H1 (cell line): ENCODE measurements at regions not wholly inside any gene's neighbourhood (a gene's known extent, or its start where the extent isn't known, plus 50 kb on each side); places are given as distances from the start of the nearest gene placed in this dataset.

Experiments used
- CTCF ChIA-PET: fragments of 300-600 bp; sonication (Branson Sonifier 250); formaldehyde crosslinking; loops from one replicate; lab custom pipeline; 2021; ENCODE audit not compliant: partially characterized antibody; lab: Charles Lee
- POLR2A ChIA-PET: fragments of 300-600 bp; sonication (Branson Sonifier 250); formaldehyde crosslinking; loops from one replicate; lab custom pipeline; 2021; ENCODE audit warnings: inconsistent platforms; ENCODE audit not compliant: partially characterized antibody; lab: Charles Lee
- DNase-seq, 2 experiments: peaks; one replicate each; pipeline versions ENCODE4 v3.0.0 to v3.0.0-alpha.2; 2010 to 2022; ENCODE audit warnings: low spot score in 2 of 2, low read depth in 1 of 2, mixed read lengths in 1 of 2
- FAIRE-seq: peaks from 2 replicates; lab custom pipeline; 2011; peaks lifted over from hg19 to GRCh38; lab: Jason Lieb, UNC
- H2AFZ ChIP-seq: 2 replicates; pipeline ENCODE4 v1.8.1; 2012; ENCODE audit warnings: low read length, inconsistent platforms
- H2AK5ac ChIP-seq: 2 replicates; pipeline ENCODE4 v1.6.1; 2013; ENCODE audit warnings: low read depth, low read length
- H2BK120ac ChIP-seq: replicated peaks from 2 replicates; pipeline ENCODE3; 2013; ENCODE audit warnings: low read depth, low read length, inconsistent platforms
- H2BK12ac ChIP-seq: 2 replicates; pipeline ENCODE4 v1.6.1; 2013; ENCODE audit warnings: low read depth, low read length
- H2BK15ac ChIP-seq: 2 replicates; pipeline ENCODE4 v1.6.1; 2013; ENCODE audit warnings: low read length
- H2BK20ac ChIP-seq: 2 replicates; pipeline ENCODE4 v1.6.1; 2013; ENCODE audit warnings: low read length
- H2BK5ac ChIP-seq: 2 replicates; pipeline ENCODE4 v1.6.1; 2013; ENCODE audit warnings: low read depth, low read length
- H3K14ac ChIP-seq: 2 replicates; pipeline ENCODE4 v1.6.1; 2013; ENCODE audit warnings: inconsistent platforms; ENCODE audit not compliant: insufficient read length
- H3K18ac ChIP-seq: 2 replicates; pipeline ENCODE4 v1.6.1; 2013; ENCODE audit warnings: low read length; ENCODE audit errors: extremely low read depth
- H3K23ac ChIP-seq: 2 replicates; pipeline ENCODE4 v1.6.1; 2013; ENCODE audit warnings: inconsistent platforms; ENCODE audit not compliant: insufficient read length
- H3K23me2 ChIP-seq: 2 replicates; pipeline ENCODE4 v1.6.1; 2013; ENCODE audit warnings: low read depth, low read length
- H3K27ac ChIP-seq: 2 replicates; pipeline ENCODE4 v1.6.1; 2011; ENCODE audit warnings: low read depth, low read length, inconsistent platforms
- H3K27me3 ChIP-seq, 4 experiments: replicated peaks in 1 of 4; 1 replicate in 1 of 4; 2 replicates in 3 of 4; pipeline versions ENCODE4 v1.6.1 to v1.8.1; 2011 to 2013; ENCODE audit warnings: low read length in 3 of 4, mild to moderate bottlenecking in 3 of 4, inconsistent platforms in 2 of 4, mixed read lengths in 2 of 4, moderate library complexity in 1 of 4; ENCODE audit not compliant: control insufficient read depth in 3 of 4, insufficient read depth in 3 of 4; ENCODE audit errors: extremely low read depth in 1 of 4
- H3K36me3 ChIP-seq, 4 experiments: 2 replicates each; pipeline versions ENCODE4 v1.6.1 to v1.8.1; 2011 to 2013; ENCODE audit warnings: mild to moderate bottlenecking in 4 of 4, low read length in 3 of 4, moderate library complexity in 2 of 4, control low read depth in 1 of 4, inconsistent platforms in 1 of 4; ENCODE audit not compliant: insufficient read depth in 4 of 4, control insufficient read depth in 2 of 4
- H3K4ac ChIP-seq: replicated peaks from 2 replicates; pipeline ENCODE3; 2013; ENCODE audit warnings: low read length, low read depth, mixed read lengths, inconsistent platforms; ENCODE audit not compliant: insufficient read length
- H3K4me1 ChIP-seq, 4 experiments: replicated peaks in 1 of 4; 1 replicate in 1 of 4; 2 replicates in 3 of 4; pipeline versions ENCODE4 v1.6.1 to v1.8.1; 2011 to 2013; ENCODE audit warnings: low read length in 3 of 4, inconsistent platforms in 2 of 4, mixed read lengths in 1 of 4; ENCODE audit not compliant: insufficient read depth in 4 of 4, control insufficient read depth in 3 of 4
- H3K4me2 ChIP-seq, 2 experiments: 2 replicates each; pipeline versions ENCODE4 v1.6.1 to v1.8.1; 2011 to 2013; ENCODE audit warnings: low read depth in 2 of 2, low read length in 2 of 2, control low read depth in 1 of 2, inconsistent platforms in 1 of 2, mild to moderate bottlenecking in 1 of 2; ENCODE audit not compliant: insufficient read depth in 1 of 2
- H3K4me3 ChIP-seq, 4 experiments: fragments of 200-600, 300-600 bp in 1 of 4; sonication (generic), shearing (Covaris generic), sonication (Bioruptor Twin) in 1 of 4; 2 replicates each; pipeline versions ENCODE4 v1.5.1 to v1.8.1; 2011 to 2016; ENCODE audit warnings: low read length in 4 of 4, low read depth in 3 of 4, control low read depth in 2 of 4, inconsistent platforms in 2 of 4, mild to moderate bottlenecking in 2 of 4, mixed read lengths in 1 of 4, moderate library complexity in 1 of 4; ENCODE audit not compliant: insufficient read depth in 2 of 4; ENCODE audit errors: extremely low read depth in 1 of 4
- H3K56ac ChIP-seq: replicated peaks from 2 replicates; pipeline ENCODE3; 2013; ENCODE audit warnings: low read depth, mild to moderate bottlenecking, mixed read lengths, low read length, inconsistent platforms; ENCODE audit not compliant: insufficient read length
- H3K79me1 ChIP-seq: 2 replicates; pipeline ENCODE4 v1.6.1; 2013; ENCODE audit warnings: low read depth, low read length, control low read depth
- H3K79me2 ChIP-seq, 2 experiments: 2 replicates each; pipeline versions ENCODE4 v1.6.1 to v1.8.1; 2012 to 2013; ENCODE audit warnings: low read length in 2 of 2, mild to moderate bottlenecking in 2 of 2, inconsistent platforms in 1 of 2; ENCODE audit not compliant: insufficient read depth in 2 of 2, control insufficient read depth in 1 of 2
- H3K9ac ChIP-seq, 4 experiments: replicated peaks in 1 of 4; 1 replicate in 1 of 4; 2 replicates in 3 of 4; pipeline versions ENCODE4 v1.6.1 to v1.8.1; 2011 to 2013; ENCODE audit warnings: low read depth in 3 of 4, low read length in 3 of 4, control low read depth in 2 of 4, mild to moderate bottlenecking in 2 of 4, moderate library complexity in 2 of 4, inconsistent platforms in 1 of 4; ENCODE audit errors: extremely low read depth in 1 of 4
- H3K9me3 ChIP-seq, 2 experiments: 2 replicates each; pipeline versions ENCODE4 v1.6.1 to v1.8.1; 2012 to 2013; ENCODE audit warnings: mild to moderate bottlenecking in 2 of 2, moderate library complexity in 2 of 2, control low read depth in 1 of 2, inconsistent platforms in 1 of 2, low read depth in 1 of 2, low read length in 1 of 2, mixed read lengths in 1 of 2; ENCODE audit not compliant: insufficient read depth in 2 of 2
- H4K20me1 ChIP-seq, 2 experiments: replicated peaks in 1 of 2; 2 replicates each; pipeline versions ENCODE3 to v1.8.1; 2011 to 2013; ENCODE audit warnings: inconsistent platforms in 2 of 2, low read length in 2 of 2, mild to moderate bottlenecking in 1 of 2; ENCODE audit not compliant: insufficient read depth in 2 of 2, control insufficient read depth in 1 of 2
- H4K5ac ChIP-seq: 2 replicates; pipeline ENCODE4 v1.6.1; 2013; ENCODE audit warnings: low read length, low read depth, mixed read lengths, inconsistent platforms; ENCODE audit not compliant: insufficient read length
- H4K8ac ChIP-seq: 2 replicates; pipeline ENCODE4 v1.8.0; 2013; ENCODE audit warnings: mild to moderate bottlenecking, moderate library complexity, low read length, inconsistent platforms; ENCODE audit not compliant: insufficient read depth; ENCODE audit errors: extremely low read depth
- H4K91ac ChIP-seq: replicated peaks from 2 replicates; pipeline ENCODE3; 2013; ENCODE audit warnings: low read length, mixed read lengths, inconsistent platforms; ENCODE audit not compliant: insufficient read length
- CHD7 ChIP-seq: fragments of 300-600 bp; sonication (generic); IDR thresholded peaks from 2 replicates; pipeline ENCODE4 v1.7.1; 2012; ENCODE audit warnings: low read length, moderate library complexity, mild to moderate bottlenecking, inconsistent platforms; ENCODE audit not compliant: insufficient replicate concordance
- WGBS, 2 experiments: shearing (Covaris generic) in 1 of 2; methylation state at CpG; one replicate each; pipeline versions ENCODE4 v1.1.6 to v1.1.7; 2013 to 2015; ENCODE audit warnings: low lambda C conversion rate in 2 of 2, mixed read lengths in 2 of 2, inconsistent platforms in 1 of 2, low coverage in 1 of 2, missing lambda C conversion rate in 1 of 2; ENCODE audit not compliant: insufficient replicate concordance in 2 of 2, insufficient coverage in 1 of 2, insufficient read length in 1 of 2; ENCODE audit errors: extremely low coverage in 1 of 2, missing lambda C conversion rate in 1 of 2; 5-methylcytosine and 5-hydroxymethylcytosine counted together

GRCh38 chr3:5290915-5291314 lies 103.4 kb downstream of the EDEM1 start:
- Histone ChIP-seq H4K91ac (no peak overlapping the region), H2AFZ (no peak overlapping the region), H3K4me1 (no peaks in the 10 kb centered on the region), H3K27ac (no peak overlapping the region), H3K9ac (no peak overlapping the region), H3K9me3 (no peaks in the 10 kb centered on the region), H3K4me2 (no peak overlapping the region), H2AK5ac (no peak overlapping the region), H4K20me1 (no peaks in the 10 kb centered on the region), H3K23me2 (no peaks in the 10 kb centered on the region), H3K18ac (no peak overlapping the region), H3K79me2 (no peaks in the 10 kb centered on the region), H3K56ac (no peak overlapping the region), H4K5ac (no peak overlapping the region), H2BK15ac (no peak overlapping the region), H2BK20ac (no peak overlapping the region), H2BK5ac (no peak overlapping the region), H2BK12ac (no peak overlapping the region), H3K23ac (no peak overlapping the region), H4K8ac (no peak overlapping the region), H3K27me3 (no peaks in the 10 kb centered on the region), H3K4ac (no peak overlapping the region), H3K14ac (no peak overlapping the region), H3K79me1 (no peaks in the 10 kb centered on the region), H3K36me3 (no peaks in the 10 kb centered on the region), H2BK120ac (no peak overlapping the region), H3K4me3 (no peak overlapping the region)
- FAIRE-seq (no peak), DNase-seq (no peak)
- 98% methylated on average over 3 of the region's 3 CpGs; no CpG with 5 or more reads in 1 of the 2 experiments for WGBS, 2 experiments
- TF ChIP-seq CHD7: no peak
- POLR2A ChIA-PET: no interaction called here
- CTCF ChIA-PET: interaction anchor here (0.6 to 1.5 kb wide), 3 partner anchors 11 to 476 kb away, joined by 3 to 4 read pairs (median 3); no protein-coding TSS in a partner anchor
